SK-N-SH (cell line): ENCODE measurements at regions not wholly inside any gene's neighbourhood (a gene's known extent, or its start where the extent isn't known, plus 50 kb on each side); places are given as distances from the start of the nearest gene placed in this dataset.

Source experiments
- CTCF ChIA-PET: fragments of 300-600, 350-600 bp; formaldehyde crosslinking; extraction: SDS; loops from one replicate; lab custom pipeline; 2021; lab: Yijun Ruan, JAX
- POLR2A ChIA-PET: fragments of 350-600 bp; sonication (Branson Sonifier 250); formaldehyde crosslinking; extraction: SDS; loops from one replicate; lab custom pipeline; 2020; ENCODE audit warnings: antibody characterized with exemption, inconsistent platforms; lab: Yijun Ruan, JAX
- DNase-seq: peaks from one replicate; pipeline ENCODE4 v3.0.0; 2012
- H2AFZ ChIP-seq: fragments of 200-600 bp; sonication (generic); 2 replicates; pipeline ENCODE4 v1.8.1; 2016; ENCODE audit warnings: antibody characterized with exemption, mild to moderate bottlenecking, low read depth
- H3F3A ChIP-seq: fragments of 200-600 bp; sonication (generic); replicated peaks from 2 replicates; pipeline ENCODE3; 2016; ENCODE audit warnings: antibody characterized with exemption, mild to moderate bottlenecking; ENCODE audit not compliant: insufficient read depth
- H3K27ac ChIP-seq, 2 experiments: fragments of 200-500 bp in 1 of 2; fragments of 200-600 bp in 1 of 2; sonication (Bioruptor generic) in 1 of 2; sonication (generic), shearing (Covaris generic) in 1 of 2; 2 replicates each; pipeline versions ENCODE4 v1.5.1 to v1.6.1; 2014 to 2016; ENCODE audit warnings: low read depth in 2 of 2, inconsistent platforms in 1 of 2, low read length in 1 of 2, mild to moderate bottlenecking in 1 of 2, mixed read lengths in 1 of 2
- H3K27me3 ChIP-seq: fragments of 200-600 bp; sonication (generic), shearing (Covaris generic); 2 replicates; pipeline ENCODE4 v1.6.1; 2016; ENCODE audit warnings: mixed run types; ENCODE audit not compliant: insufficient read depth
- H3K36me3 ChIP-seq, 2 experiments: fragments of 200-500 bp in 1 of 2; fragments of 200-600 bp in 1 of 2; sonication (Bioruptor generic) in 1 of 2; sonication (generic) in 1 of 2; replicated peaks in 1 of 2; 2 replicates each; pipeline versions ENCODE3 to v1.5.1; 2014 to 2016; ENCODE audit warnings: low read length in 1 of 2, mild to moderate bottlenecking in 1 of 2; ENCODE audit not compliant: insufficient read depth in 2 of 2, control insufficient read depth in 1 of 2
- H3K4me1 ChIP-seq, 2 experiments: fragments of 200-500 bp in 1 of 2; fragments of 200-600 bp in 1 of 2; sonication (Bioruptor generic) in 1 of 2; sonication (generic), shearing (Covaris generic) in 1 of 2; 2 replicates each; pipeline versions ENCODE4 v1.5.1 to v1.6.1; 2014 to 2016; ENCODE audit warnings: low read depth in 1 of 2, low read length in 1 of 2, mixed run types in 1 of 2; ENCODE audit not compliant: insufficient read depth in 2 of 2, control insufficient read depth in 1 of 2
- H3K4me2 ChIP-seq: fragments of 200-600 bp; sonication (generic), shearing (Covaris generic); 2 replicates; pipeline ENCODE4 v1.6.1; 2017; ENCODE audit warnings: mixed run types
- H3K4me3 ChIP-seq, 2 experiments: fragments of 200-500 bp in 1 of 2; fragments of 200-600 bp in 1 of 2; sonication (Bioruptor generic) in 1 of 2; sonication (generic), shearing (Covaris generic) in 1 of 2; 2 replicates each; pipeline versions ENCODE4 v1.5.1 to v1.8.1; 2014 to 2016; ENCODE audit warnings: low read depth in 2 of 2, inconsistent platforms in 1 of 2, low read length in 1 of 2, mild to moderate bottlenecking in 1 of 2, mixed read lengths in 1 of 2, moderate library complexity in 1 of 2
- H3K79me2 ChIP-seq: fragments of 200-600 bp; sonication (generic); 2 replicates; pipeline ENCODE4 v1.8.1; 2017; ENCODE audit warnings: mild to moderate bottlenecking; ENCODE audit not compliant: insufficient read depth
- H3K9ac ChIP-seq: fragments of 200-600 bp; sonication (generic); 2 replicates; pipeline ENCODE4 v1.6.1; 2017; ENCODE audit warnings: mixed run types
- H3K9me2 ChIP-seq: fragments of 200-600 bp; sonication (generic); 2 replicates; pipeline ENCODE4 v1.6.1; 2017; ENCODE audit warnings: mixed run types
- H3K9me3 ChIP-seq: fragments of 200-600 bp; sonication (generic); 2 replicates; pipeline ENCODE4 v1.6.1; 2017; ENCODE audit warnings: mixed run types, mild to moderate bottlenecking, moderate library complexity
- H4K20me1 ChIP-seq: fragments of 200-600 bp; sonication (generic); 2 replicates; pipeline ENCODE4 v1.6.1; 2017; ENCODE audit warnings: mild to moderate bottlenecking, mixed run types; ENCODE audit not compliant: insufficient read depth
- ELF1 ChIP-seq: IDR thresholded peaks from 2 replicates; pipeline ENCODE4 v1.4.0; 2012
- FOSL2 ChIP-seq: IDR thresholded peaks from 2 replicates; pipeline ENCODE4 v1.4.0; 2012; ENCODE audit warnings: low read depth, mild to moderate bottlenecking, moderate library complexity, borderline replicate concordance
- FOXJ3 ChIP-seq: sonication (generic); formaldehyde crosslinking; IDR thresholded peaks from 2 replicates; pipeline ENCODE4 v1.5.1; 2020; ENCODE audit warnings: mild to moderate bottlenecking, missing genetic modification reagents
- FOXM1 ChIP-seq: IDR thresholded peaks from 2 replicates; pipeline ENCODE4 v1.4.0; 2012; ENCODE audit warnings: low read depth, mild to moderate bottlenecking
- GABPA ChIP-seq: IDR thresholded peaks from 2 replicates; pipeline ENCODE4 v1.4.0; 2012; ENCODE audit warnings: low read depth, mild to moderate bottlenecking
- MXI1 ChIP-seq: IDR thresholded peaks from 2 replicates; pipeline ENCODE4 v1.6.1; 2012; ENCODE audit warnings: mild to moderate bottlenecking, low read depth, low read length, improper control_type of control experiment
- NFIC ChIP-seq: IDR thresholded peaks from 2 replicates; pipeline ENCODE4 v1.4.0; 2012; ENCODE audit warnings: borderline replicate concordance
- RAD21 ChIP-seq: IDR thresholded peaks from 2 replicates; pipeline ENCODE4 v1.6.1; 2012; ENCODE audit warnings: mild to moderate bottlenecking, low read length
- RFX5 ChIP-seq: IDR thresholded peaks from 2 replicates; pipeline ENCODE4 v1.6.1; 2012; ENCODE audit warnings: mild to moderate bottlenecking, improper control_type of control experiment, low read length
- SIN3A ChIP-seq: IDR thresholded peaks from 2 replicates; pipeline ENCODE4 v1.6.1; 2012; ENCODE audit warnings: low read depth, mild to moderate bottlenecking, low read length, moderate library complexity, borderline replicate concordance
- TCF12 ChIP-seq: IDR thresholded peaks from 2 replicates; pipeline ENCODE4 v1.4.0; 2012
- YY1 ChIP-seq: IDR thresholded peaks from 2 replicates; pipeline ENCODE4 v1.4.0; 2012; ENCODE audit warnings: low read depth, mild to moderate bottlenecking
- TF ChIP-seq, protein P1 (sequence below): fragments of 200-600 bp; sonication (generic); IDR thresholded peaks from 2 replicates; pipeline ENCODE4 v1.6.1; 2017; ENCODE audit warnings: antibody characterized with exemption, mild to moderate bottlenecking, moderate library complexity
- TF ChIP-seq, protein P2 (sequence below): fragments of 150-350 bp; IDR thresholded peaks from 2 replicates; pipeline ENCODE4 v1.6.1; 2016; ENCODE audit warnings: mild to moderate bottlenecking, low read depth, low read length
- TF ChIP-seq, protein P3 (sequence below): IDR thresholded peaks from 2 replicates; pipeline ENCODE4; 2012
- TF ChIP-seq, protein P4 (sequence below): IDR thresholded peaks from 2 replicates; pipeline ENCODE4 v1.4.0; 2012; ENCODE audit warnings: low read depth, borderline replicate concordance
- TF ChIP-seq, protein P5 (sequence below): IDR thresholded peaks from 2 replicates; pipeline ENCODE4 v1.4.0; 2012; ENCODE audit warnings: low read depth

DNA sequence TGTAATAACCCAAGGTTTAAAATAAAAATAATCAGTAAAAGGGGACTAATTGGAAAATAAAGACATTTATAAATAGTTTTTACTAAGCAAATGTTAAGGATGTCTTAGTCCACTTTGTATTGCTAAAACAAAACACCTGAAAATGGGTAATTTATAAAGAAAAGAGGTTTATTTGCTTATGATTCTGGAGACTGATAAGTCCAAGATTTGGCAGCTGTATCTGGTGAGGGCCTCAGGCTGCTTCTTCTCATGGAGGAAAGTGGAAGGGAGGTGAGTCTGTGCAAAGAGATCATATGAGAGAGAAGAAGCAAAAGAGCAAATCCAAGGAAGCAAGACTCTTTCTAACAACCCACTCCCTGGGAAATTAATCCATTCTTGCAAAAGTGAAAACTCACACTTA is 299.5 kb downstream of the DSC3 start:
- H3K9ac ChIP-seq, result no peak overlapping the region
- no peaks in the 10 kb centered on the region for H3K79me2 ChIP-seq
- CTCF ChIA-PET, result no interaction called here
- H2AFZ ChIP-seq, result no peak overlapping the region
- H3K36me3 ChIP-seq, result no peaks in the 10 kb centered on the region
- POLR2A ChIA-PET, result no interaction called here
- DNase-seq, result no peak
- no peaks in the 10 kb centered on the region for H4K20me1 ChIP-seq
- H3K27me3 ChIP-seq, result no peaks in the 10 kb centered on the region
- no peaks in the 10 kb centered on the region for H3K9me3 ChIP-seq
- no peak overlapping the region for H3K27ac ChIP-seq
- no peak overlapping the region for H3K4me2 ChIP-seq
- H3K4me3 ChIP-seq, result no peak overlapping the region
- no peaks in the 10 kb centered on the region for H3K9me2 ChIP-seq
- H3K4me1 ChIP-seq, result no peaks in the 10 kb centered on the region
- H3F3A ChIP-seq, result no peaks in the 10 kb centered on the region
- TF ChIP-seq, protein P1, sequence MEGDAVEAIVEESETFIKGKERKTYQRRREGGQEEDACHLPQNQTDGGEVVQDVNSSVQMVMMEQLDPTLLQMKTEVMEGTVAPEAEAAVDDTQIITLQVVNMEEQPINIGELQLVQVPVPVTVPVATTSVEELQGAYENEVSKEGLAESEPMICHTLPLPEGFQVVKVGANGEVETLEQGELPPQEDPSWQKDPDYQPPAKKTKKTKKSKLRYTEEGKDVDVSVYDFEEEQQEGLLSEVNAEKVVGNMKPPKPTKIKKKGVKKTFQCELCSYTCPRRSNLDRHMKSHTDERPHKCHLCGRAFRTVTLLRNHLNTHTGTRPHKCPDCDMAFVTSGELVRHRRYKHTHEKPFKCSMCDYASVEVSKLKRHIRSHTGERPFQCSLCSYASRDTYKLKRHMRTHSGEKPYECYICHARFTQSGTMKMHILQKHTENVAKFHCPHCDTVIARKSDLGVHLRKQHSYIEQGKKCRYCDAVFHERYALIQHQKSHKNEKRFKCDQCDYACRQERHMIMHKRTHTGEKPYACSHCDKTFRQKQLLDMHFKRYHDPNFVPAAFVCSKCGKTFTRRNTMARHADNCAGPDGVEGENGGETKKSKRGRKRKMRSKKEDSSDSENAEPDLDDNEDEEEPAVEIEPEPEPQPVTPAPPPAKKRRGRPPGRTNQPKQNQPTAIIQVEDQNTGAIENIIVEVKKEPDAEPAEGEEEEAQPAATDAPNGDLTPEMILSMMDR, result no peak
- TF ChIP-seq, protein P2, sequence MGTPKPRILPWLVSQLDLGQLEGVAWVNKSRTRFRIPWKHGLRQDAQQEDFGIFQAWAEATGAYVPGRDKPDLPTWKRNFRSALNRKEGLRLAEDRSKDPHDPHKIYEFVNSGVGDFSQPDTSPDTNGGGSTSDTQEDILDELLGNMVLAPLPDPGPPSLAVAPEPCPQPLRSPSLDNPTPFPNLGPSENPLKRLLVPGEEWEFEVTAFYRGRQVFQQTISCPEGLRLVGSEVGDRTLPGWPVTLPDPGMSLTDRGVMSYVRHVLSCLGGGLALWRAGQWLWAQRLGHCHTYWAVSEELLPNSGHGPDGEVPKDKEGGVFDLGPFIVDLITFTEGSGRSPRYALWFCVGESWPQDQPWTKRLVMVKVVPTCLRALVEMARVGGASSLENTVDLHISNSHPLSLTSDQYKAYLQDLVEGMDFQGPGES, result no peak
- TF ChIP-seq TCF12 (no peak), RFX5 (no peak), MXI1 (no peak), FOXJ3 (CRISPR knock-in tag) (no peak), FOSL2 (no peak), RAD21 (no peak), SIN3A (no peak), FOXM1 (no peak), ELF1 (no peak), GABPA (no peak), YY1 (no peak), NFIC (no peak)
- TF ChIP-seq, protein P3, sequence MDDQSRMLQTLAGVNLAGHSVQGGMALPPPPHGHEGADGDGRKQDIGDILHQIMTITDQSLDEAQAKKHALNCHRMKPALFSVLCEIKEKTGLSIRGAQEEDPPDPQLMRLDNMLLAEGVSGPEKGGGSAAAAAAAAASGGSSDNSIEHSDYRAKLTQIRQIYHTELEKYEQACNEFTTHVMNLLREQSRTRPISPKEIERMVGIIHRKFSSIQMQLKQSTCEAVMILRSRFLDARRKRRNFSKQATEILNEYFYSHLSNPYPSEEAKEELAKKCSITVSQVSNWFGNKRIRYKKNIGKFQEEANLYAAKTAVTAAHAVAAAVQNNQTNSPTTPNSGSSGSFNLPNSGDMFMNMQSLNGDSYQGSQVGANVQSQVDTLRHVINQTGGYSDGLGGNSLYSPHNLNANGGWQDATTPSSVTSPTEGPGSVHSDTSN, result no peak
- TF ChIP-seq, protein P4, sequence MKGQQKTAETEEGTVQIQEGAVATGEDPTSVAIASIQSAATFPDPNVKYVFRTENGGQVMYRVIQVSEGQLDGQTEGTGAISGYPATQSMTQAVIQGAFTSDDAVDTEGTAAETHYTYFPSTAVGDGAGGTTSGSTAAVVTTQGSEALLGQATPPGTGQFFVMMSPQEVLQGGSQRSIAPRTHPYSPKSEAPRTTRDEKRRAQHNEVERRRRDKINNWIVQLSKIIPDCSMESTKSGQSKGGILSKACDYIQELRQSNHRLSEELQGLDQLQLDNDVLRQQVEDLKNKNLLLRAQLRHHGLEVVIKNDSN, result no peak
- TF ChIP-seq, protein P5, sequence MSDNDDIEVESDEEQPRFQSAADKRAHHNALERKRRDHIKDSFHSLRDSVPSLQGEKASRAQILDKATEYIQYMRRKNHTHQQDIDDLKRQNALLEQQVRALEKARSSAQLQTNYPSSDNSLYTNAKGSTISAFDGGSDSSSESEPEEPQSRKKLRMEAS, result no peak
